Neural progenitor cell (in vitro differentiated cells): ENCODE measurements at regions not wholly inside any gene's neighbourhood (a gene's known extent, or its start where the extent isn't known, plus 50 kb on each side); places are given as distances from the start of the nearest gene placed in this dataset.
A peak's percentile ranks its signal among the peaks of the same experiment; 100 is the strongest.

Experiments used
- DNase-seq: peaks from one replicate; pipeline ENCODE4 v3.0.0-alpha.2; 2016; ENCODE audit warnings: low spot score
- H2AFZ ChIP-seq: fragments of 200-600 bp; sonication (generic); replicated peaks from 2 replicates; pipeline ENCODE4 v1.6.1; 2016; ENCODE audit warnings: antibody characterized with exemption
- H3F3A ChIP-seq: fragments of 200-600 bp; sonication (generic); 2 replicates; pipeline ENCODE4 v1.6.1; 2016; ENCODE audit warnings: antibody characterized with exemption, low read depth
- H3K27ac ChIP-seq: fragments of 200-600 bp; sonication (generic); 2 replicates; pipeline ENCODE4 v1.5.1; 2016; ENCODE audit warnings: mild to moderate bottlenecking
- H3K27me3 ChIP-seq: fragments of 200-600 bp; sonication (generic); 2 replicates; pipeline ENCODE4 v1.6.1; 2016; ENCODE audit warnings: mild to moderate bottlenecking, moderate library complexity
- H3K36me3 ChIP-seq: fragments of 200-600 bp; sonication (generic); 2 replicates; pipeline ENCODE4 v1.5.1; 2016
- H3K4me1 ChIP-seq: fragments of 200-600 bp; sonication (generic); 2 replicates; pipeline ENCODE4 v1.6.1; 2016; ENCODE audit warnings: mixed run types
- H3K4me2 ChIP-seq: fragments of 200-600 bp; sonication (generic); 2 replicates; pipeline ENCODE4 v1.6.1; 2016
- H3K4me3 ChIP-seq: fragments of 200-600 bp; sonication (generic); 2 replicates; pipeline ENCODE4 v1.5.1; 2016
- H3K79me2 ChIP-seq: fragments of 200-600 bp; sonication (generic); 2 replicates; pipeline ENCODE4 v1.6.1; 2016; ENCODE audit warnings: low read depth
- H3K9ac ChIP-seq: fragments of 200-600 bp; sonication (generic); 2 replicates; pipeline ENCODE4 v1.6.1; 2016
- H3K9me3 ChIP-seq: fragments of 200-600 bp; sonication (generic); 2 replicates; pipeline ENCODE4 v1.5.1; 2016; ENCODE audit warnings: low read depth
- H4K20me1 ChIP-seq: fragments of 200-600 bp; sonication (generic); 2 replicates; pipeline ENCODE4 v1.6.1; 2016; ENCODE audit warnings: low read depth
- H3K27ac Mint-ChIP-seq: 3 replicates; pipeline ENCODE4 v1.8.0; 2021; ENCODE audit warnings: mixed read lengths
- H3K27me3 Mint-ChIP-seq: 2 replicates; pipeline ENCODE4 v1.8.0; 2022; ENCODE audit warnings: low read depth, mild to moderate bottlenecking, inconsistent platforms, moderate library complexity, mixed read lengths; ENCODE audit not compliant: insufficient read depth
- H3K36me3 Mint-ChIP-seq: 3 replicates; pipeline ENCODE4 v1.8.0; 2021; ENCODE audit warnings: mixed read lengths
- H3K4me1 Mint-ChIP-seq: 3 replicates; pipeline ENCODE4 v1.8.0; 2021; ENCODE audit warnings: mixed read lengths
- H3K4me3 Mint-ChIP-seq: 3 replicates; pipeline ENCODE4 v1.8.0; 2021; ENCODE audit warnings: mild to moderate bottlenecking, moderate library complexity, mixed read lengths
- H3K9me3 Mint-ChIP-seq: 3 replicates; pipeline ENCODE4 v1.8.0; 2020; ENCODE audit warnings: mixed read lengths
- EZH2 ChIP-seq: fragments of 200-600 bp; sonication (generic); IDR thresholded peaks from 2 replicates; pipeline ENCODE4 v1.6.1; 2017; ENCODE audit warnings: antibody characterized with exemption, mild to moderate bottlenecking, moderate library complexity
- EZH2phosphoT487 ChIP-seq: fragments of 200-600 bp; sonication (generic); IDR thresholded peaks from 2 replicates; pipeline ENCODE4 v1.6.1; 2017; ENCODE audit warnings: antibody characterized with exemption
- TF ChIP-seq, protein P1 (sequence below): fragments of 200-600 bp; sonication (generic); IDR thresholded peaks from 2 replicates; pipeline ENCODE4 v1.5.1; 2017; ENCODE audit warnings: antibody characterized with exemption, mild to moderate bottlenecking

- Mint-ChIP-seq H3K4me3 (no peak overlapping the region), H3K27ac (no peak overlapping the region), H3K9me3 (peaks cover 2% of the 10 kb centered on the region), H3K27me3 (no peaks in the 10 kb centered on the region), H3K4me1 (no peaks in the 10 kb centered on the region), H3K36me3 (no peaks in the 10 kb centered on the region)
- H3K36me3 ChIP-seq, result no peaks in the 10 kb centered on the region
- H3K79me2 ChIP-seq, result no peaks in the 10 kb centered on the region
- no peak overlapping the region for H2AFZ ChIP-seq
- no peaks in the 10 kb centered on the region for H3F3A ChIP-seq
- no peak overlapping the region for H3K9ac ChIP-seq
- H3K9me3 ChIP-seq, result no peaks in the 10 kb centered on the region
- no peaks in the 10 kb centered on the region for H3K27me3 ChIP-seq
- H3K27ac ChIP-seq, result no peak overlapping the region
- no peaks in the 10 kb centered on the region for H3K4me1 ChIP-seq
- no peak for TF ChIP-seq EZH2phosphoT487
- H3K4me3 ChIP-seq, result no peak overlapping the region
- no peak overlapping the region for H3K4me2 ChIP-seq
- DNase-seq, result no peak
- no peaks in the 10 kb centered on the region for H4K20me1 ChIP-seq
Observed at GRCh38 chr4:11722223-11722622, 293.5 kb upstream of the HS3ST1 start.

DNA sequence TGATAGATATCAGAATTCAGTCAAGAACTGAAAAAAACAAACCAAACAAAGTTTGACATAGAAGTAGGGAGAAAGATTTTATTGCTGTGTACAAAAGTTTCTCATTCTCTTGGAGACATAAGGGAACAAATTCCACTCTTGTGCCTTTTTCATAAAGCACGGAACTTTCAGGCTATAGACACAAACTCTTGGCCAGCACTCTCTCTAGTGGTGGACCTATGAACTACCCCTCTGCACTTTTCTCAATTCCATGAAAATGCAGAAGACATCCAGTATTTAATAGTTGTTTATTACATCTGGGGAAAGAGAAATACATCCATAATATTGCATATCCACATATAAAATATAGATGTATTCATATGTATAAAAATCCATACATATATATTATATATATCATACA, 291.6 kb upstream of the HS3ST1 start:
- no peaks in the 10 kb centered on the region for H3K9me3 ChIP-seq
- no peaks in the 10 kb centered on the region for H3K27me3 ChIP-seq
- Mint-ChIP-seq H3K9me3 (peaks cover 2% of the 10 kb centered on the region), H3K27me3 (no peaks in the 10 kb centered on the region), H3K36me3 (no peaks in the 10 kb centered on the region), H3K4me1 (no peaks in the 10 kb centered on the region), H3K4me3 (no peak overlapping the region), H3K27ac (no peak overlapping the region)
- H3K4me2 ChIP-seq, result no peak overlapping the region
- peak overlapping the region; percentile 4 for H2AFZ ChIP-seq
- H3K9ac ChIP-seq, result no peak overlapping the region
- no peak overlapping the region for H3K4me3 ChIP-seq
- no peaks in the 10 kb centered on the region for H3F3A ChIP-seq
- TF ChIP-seq, protein P1, sequence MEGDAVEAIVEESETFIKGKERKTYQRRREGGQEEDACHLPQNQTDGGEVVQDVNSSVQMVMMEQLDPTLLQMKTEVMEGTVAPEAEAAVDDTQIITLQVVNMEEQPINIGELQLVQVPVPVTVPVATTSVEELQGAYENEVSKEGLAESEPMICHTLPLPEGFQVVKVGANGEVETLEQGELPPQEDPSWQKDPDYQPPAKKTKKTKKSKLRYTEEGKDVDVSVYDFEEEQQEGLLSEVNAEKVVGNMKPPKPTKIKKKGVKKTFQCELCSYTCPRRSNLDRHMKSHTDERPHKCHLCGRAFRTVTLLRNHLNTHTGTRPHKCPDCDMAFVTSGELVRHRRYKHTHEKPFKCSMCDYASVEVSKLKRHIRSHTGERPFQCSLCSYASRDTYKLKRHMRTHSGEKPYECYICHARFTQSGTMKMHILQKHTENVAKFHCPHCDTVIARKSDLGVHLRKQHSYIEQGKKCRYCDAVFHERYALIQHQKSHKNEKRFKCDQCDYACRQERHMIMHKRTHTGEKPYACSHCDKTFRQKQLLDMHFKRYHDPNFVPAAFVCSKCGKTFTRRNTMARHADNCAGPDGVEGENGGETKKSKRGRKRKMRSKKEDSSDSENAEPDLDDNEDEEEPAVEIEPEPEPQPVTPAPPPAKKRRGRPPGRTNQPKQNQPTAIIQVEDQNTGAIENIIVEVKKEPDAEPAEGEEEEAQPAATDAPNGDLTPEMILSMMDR, result peak; percentile 72
- TF ChIP-seq EZH2 (no peak), EZH2phosphoT487 (no peak)
- DNase-seq, result peak; percentile 53
- no peaks in the 10 kb centered on the region for H4K20me1 ChIP-seq
- H3K4me1 ChIP-seq, result no peaks in the 10 kb centered on the region
- no peak overlapping the region for H3K27ac ChIP-seq
- H3K36me3 ChIP-seq, result no peaks in the 10 kb centered on the region
- H3K79me2 ChIP-seq, result no peaks in the 10 kb centered on the region

DNA sequence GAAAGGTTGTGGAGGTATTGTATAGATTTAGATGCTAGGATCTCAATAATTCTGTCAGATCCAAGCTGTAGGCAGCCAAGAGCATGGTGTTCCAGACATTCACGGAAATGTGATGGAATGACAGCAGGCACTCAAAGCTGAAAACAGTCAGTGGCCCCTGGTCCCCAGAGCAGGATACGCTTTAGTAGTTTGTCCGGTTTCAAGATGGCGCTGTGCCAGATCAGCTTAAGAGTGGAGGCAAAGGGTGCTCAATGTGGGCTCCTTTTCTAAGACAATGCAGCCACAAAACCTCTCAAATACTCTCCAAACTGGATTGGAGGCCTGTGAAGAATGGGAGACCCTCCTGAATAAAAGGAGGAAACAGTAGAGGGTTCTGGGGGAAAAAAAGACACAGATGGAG, 291.2 kb upstream of the HS3ST1 start:
- H3K9me3 Mint-ChIP-seq, result peaks cover 2% of the 10 kb centered on the region
- no peaks in the 10 kb centered on the region for H4K20me1 ChIP-seq
- no peak overlapping the region for H3K27ac Mint-ChIP-seq
- H3K36me3 ChIP-seq, result no peaks in the 10 kb centered on the region
- no peaks in the 10 kb centered on the region for H3K27me3 ChIP-seq
- H3K4me1 Mint-ChIP-seq, result no peaks in the 10 kb centered on the region
- no peak overlapping the region for H3K4me3 Mint-ChIP-seq
- H3K79me2 ChIP-seq, result no peaks in the 10 kb centered on the region
- no peaks in the 10 kb centered on the region for H3K4me1 ChIP-seq
- H3K9me3 ChIP-seq, result no peaks in the 10 kb centered on the region
- H3K27me3 Mint-ChIP-seq, result no peaks in the 10 kb centered on the region
- no peak overlapping the region for H3K4me3 ChIP-seq
- no peak overlapping the region for H3K4me2 ChIP-seq
- H3K9ac ChIP-seq, result no peak overlapping the region
- H3K36me3 Mint-ChIP-seq, result no peaks in the 10 kb centered on the region
- H3F3A ChIP-seq, result no peaks in the 10 kb centered on the region
- H2AFZ ChIP-seq, result peak overlapping the region; percentile 4
- no peak for TF ChIP-seq EZH2
- TF ChIP-seq, protein P1, result no peak
- no peak for TF ChIP-seq EZH2phosphoT487
- H3K27ac ChIP-seq, result no peak overlapping the region
- DNase-seq, result no peak

- H3K9me3 Mint-ChIP-seq, result peaks cover 2% of the 10 kb centered on the region
Observed at GRCh38 chr4:11715753-11716521, 287.2 kb upstream of the HS3ST1 start.

More at GRCh38 chr4:11715753-11716521, 287.2 kb upstream of the HS3ST1 start:
- Histone ChIP-seq H3K36me3 (no peaks in the 10 kb centered on the region), H3K27ac (no peak overlapping the region), H4K20me1 (no peaks in the 10 kb centered on the region), H3K79me2 (no peaks in the 10 kb centered on the region), H3K27me3 (no peaks in the 10 kb centered on the region), H3K4me2 (no peak overlapping the region), H2AFZ (no peak overlapping the region), H3K4me3 (no peak overlapping the region), H3K9ac (no peak overlapping the region), H3K9me3 (no peaks in the 10 kb centered on the region), H3K4me1 (no peaks in the 10 kb centered on the region), H3F3A (no peaks in the 10 kb centered on the region)
- no peaks in the 10 kb centered on the region for H3K27me3 Mint-ChIP-seq
- no peak overlapping the region for H3K27ac Mint-ChIP-seq
- TF ChIP-seq EZH2 (no peak), EZH2phosphoT487 (no peak)
- TF ChIP-seq, protein P1, result no peak
- no peaks in the 10 kb centered on the region for H3K36me3 Mint-ChIP-seq
- H3K4me3 Mint-ChIP-seq, result no peak overlapping the region
- DNase-seq, result no peak
- H3K4me1 Mint-ChIP-seq, result no peaks in the 10 kb centered on the region
